AG09319 (cell line): ENCODE measurements at regions not wholly inside any gene's neighbourhood (a gene's known extent, or its start where the extent isn't known, plus 50 kb on each side); places are given as distances from the start of the nearest gene placed in this dataset.

Experiments used
- DNase-seq: peaks from one replicate; pipeline ENCODE4 v3.0.0-alpha.2; 2010; ENCODE audit warnings: low read depth; ENCODE audit errors: extremely low read depth
- CTCF ChIP-seq: IDR thresholded peaks from 2 replicates; pipeline ENCODE4 v1.5.1; 2011; ENCODE audit warnings: low read depth, mild to moderate bottlenecking, inconsistent platforms, low read length, moderate library complexity

DNA sequence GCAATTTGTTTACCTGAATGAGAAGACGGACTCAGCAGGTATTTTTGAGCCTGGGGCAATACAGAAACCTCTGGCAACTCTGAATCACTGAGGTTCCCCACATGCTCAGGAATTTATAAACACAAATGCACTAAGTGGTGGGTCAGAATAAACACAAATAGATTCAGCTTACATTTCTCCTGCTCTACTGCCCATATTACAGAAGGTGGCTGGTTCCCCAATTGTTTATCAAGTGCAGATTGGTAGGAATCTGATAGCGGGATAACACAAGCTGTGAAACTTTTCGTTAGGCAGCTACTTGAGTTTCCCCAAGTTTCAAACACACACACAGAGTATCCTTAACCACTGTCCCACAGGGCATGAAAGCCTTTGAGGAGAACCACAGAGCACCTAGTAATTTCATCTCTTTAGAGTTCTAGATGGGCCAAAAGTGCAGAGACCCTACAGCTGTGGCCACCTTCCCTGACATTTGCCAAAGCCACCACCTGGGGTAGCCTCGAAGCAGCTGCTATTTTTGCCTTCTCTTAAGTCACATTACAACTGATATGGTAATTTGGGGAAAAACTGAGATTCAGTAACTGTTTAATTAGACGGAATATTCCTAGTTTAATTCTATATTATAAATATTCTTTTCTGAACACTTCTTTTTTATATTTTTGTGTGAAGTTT is 204.2 kb upstream of the PTCHD4 start:
- no peak for DNase-seq
- TF ChIP-seq CTCF: no peak

GRCh38 chr6:48311301-48311700 is 200.3 kb upstream of the PTCHD4 start:
- TF ChIP-seq CTCF: no peak
- no peak for DNase-seq

DNA sequence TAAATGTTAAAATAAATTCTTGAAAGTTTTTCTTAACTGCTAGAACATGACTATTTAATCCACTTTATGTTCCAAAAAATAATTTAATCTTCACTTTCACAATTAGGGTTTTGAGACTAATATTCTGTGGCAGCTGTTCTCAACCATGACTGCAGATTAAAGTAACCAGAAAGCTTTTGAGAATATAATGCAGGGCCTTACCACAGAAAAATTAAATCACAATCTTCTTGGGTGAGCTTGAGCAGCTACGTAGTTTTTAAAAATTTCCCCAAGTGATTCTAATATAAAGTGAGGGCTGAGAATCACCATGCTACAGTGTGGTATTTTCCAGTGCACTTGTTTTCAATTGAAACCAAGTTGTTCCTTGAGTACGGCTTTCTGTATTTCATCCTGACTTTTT is 196.6 kb upstream of the PTCHD4 start:
- DNase-seq: no peak
- TF ChIP-seq CTCF: no peak

DNA sequence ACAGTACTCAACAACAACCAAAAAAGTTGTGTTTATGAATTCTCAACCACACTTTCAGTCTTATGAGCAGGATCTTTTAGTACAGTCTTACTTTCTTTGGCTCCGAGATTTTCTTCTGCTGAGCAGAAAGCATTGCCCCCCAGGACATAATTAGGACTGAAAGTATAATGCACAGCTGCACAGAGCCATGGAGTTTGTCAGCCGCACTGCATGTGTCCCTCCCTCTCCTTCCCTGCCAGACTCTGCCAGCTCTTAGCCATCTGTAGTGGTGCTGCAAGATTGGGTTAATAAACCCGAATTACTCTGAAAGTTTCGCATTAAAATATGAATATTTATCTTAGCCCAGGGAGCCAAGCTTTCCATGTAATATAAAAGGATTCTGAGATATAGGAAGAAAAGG is 179.6 kb upstream of the PTCHD4 start:
- TF ChIP-seq CTCF: no peak
- no peak for DNase-seq

DNA sequence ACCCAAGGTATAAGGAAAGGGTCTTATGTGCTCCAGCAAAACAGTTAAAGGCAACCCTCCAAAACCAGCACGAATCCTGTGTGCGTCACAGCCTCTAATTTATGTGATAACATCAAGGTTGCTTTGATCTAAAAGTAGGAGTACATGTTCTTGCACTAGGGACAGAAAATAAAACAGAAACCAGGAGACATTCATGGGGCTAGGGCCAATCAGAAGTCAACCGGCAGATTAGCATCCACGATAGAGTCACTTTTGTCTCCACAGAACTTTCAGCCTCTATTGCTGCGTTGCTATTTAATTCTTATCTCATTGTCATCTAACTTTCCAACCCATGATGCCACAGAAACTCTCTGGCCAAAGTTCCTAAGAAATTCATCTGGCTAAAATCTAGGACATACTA is 178.8 kb upstream of the PTCHD4 start:
- no peak for DNase-seq
- TF ChIP-seq CTCF: no peak

GRCh38 chr6:48281217-48281616 is 170.2 kb upstream of the PTCHD4 start:
- no peak for TF ChIP-seq CTCF
- DNase-seq: no peak

GRCh38 chr6:48280035-48280620 is 169.1 kb upstream of the PTCHD4 start:
- TF ChIP-seq CTCF: no peak
- DNase-seq: no peak
